ENCODE measurements at regions not wholly inside any gene's neighbourhood (a gene's known extent, or its start where the extent isn't known, plus 50 kb on each side); places are given as distances from the start of the nearest gene placed in this dataset.

GRCh38 chr21:38120984-38121855, 135.6 kb upstream of the KCNJ15 start:
- TF ChIP-seq, protein P1, sequence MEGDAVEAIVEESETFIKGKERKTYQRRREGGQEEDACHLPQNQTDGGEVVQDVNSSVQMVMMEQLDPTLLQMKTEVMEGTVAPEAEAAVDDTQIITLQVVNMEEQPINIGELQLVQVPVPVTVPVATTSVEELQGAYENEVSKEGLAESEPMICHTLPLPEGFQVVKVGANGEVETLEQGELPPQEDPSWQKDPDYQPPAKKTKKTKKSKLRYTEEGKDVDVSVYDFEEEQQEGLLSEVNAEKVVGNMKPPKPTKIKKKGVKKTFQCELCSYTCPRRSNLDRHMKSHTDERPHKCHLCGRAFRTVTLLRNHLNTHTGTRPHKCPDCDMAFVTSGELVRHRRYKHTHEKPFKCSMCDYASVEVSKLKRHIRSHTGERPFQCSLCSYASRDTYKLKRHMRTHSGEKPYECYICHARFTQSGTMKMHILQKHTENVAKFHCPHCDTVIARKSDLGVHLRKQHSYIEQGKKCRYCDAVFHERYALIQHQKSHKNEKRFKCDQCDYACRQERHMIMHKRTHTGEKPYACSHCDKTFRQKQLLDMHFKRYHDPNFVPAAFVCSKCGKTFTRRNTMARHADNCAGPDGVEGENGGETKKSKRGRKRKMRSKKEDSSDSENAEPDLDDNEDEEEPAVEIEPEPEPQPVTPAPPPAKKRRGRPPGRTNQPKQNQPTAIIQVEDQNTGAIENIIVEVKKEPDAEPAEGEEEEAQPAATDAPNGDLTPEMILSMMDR (IDR thresholded peaks at IDR 0.05; ENCODE audit: insufficient read depth, low read length, missing control alignments): no peak
- CTCF ChIA-PET: interaction anchor here (1.1 to 4.6 kb wide), 4 partner anchors 9 to 409 kb away, joined by 3 to 21 read pairs (median 4); no protein-coding TSS in a partner anchor
- no peak for DNase-seq (ENCODE audit: low read depth, low spot score)
- no peak overlapping the region for H3K4me3 ChIP-seq (ENCODE audit: low read depth, low read length)
- POLR2A ChIA-PET: no interaction called here

DNA sequence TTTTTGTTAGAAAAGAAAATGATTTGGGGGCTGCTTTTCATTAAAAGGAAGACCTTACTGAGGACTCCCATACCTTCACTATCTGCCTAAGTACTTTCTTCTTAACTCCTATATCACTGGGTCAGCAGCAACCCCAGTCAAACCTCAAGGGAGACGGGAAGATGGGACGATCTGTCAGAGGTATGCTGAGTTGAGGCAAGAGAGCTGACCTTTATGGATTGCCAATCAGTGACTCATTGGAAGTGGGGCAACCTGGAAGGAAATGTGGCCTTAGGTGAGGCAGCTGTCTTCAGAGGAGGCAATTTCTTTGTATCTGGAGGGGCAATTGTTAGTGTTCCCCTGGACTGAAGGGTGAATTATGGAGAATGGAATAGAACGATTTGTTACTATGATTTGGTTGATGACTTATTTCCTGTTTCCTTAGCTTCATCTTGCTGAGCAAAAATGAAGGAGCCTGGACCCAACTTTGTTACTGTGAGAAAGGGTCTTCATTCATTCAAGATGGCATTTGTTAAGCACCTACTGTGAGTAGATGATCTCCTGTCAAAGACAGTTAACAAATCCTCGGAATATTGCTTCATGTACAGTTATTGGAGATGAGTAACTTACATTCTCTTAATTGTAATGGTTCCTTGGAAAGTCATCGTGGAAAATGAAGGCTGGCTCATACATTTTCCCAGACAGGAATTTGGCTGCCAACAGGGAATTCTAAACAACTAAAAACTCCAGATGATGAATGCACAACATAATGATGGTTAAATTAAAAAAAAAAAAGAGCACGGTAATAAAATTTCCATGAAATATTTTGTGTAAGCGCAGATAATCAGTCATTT, 134.7 kb upstream of the KCNJ15 start:
- ChIA-PET CTCF (interaction anchor here (1.1 to 4.6 kb wide), 5 partner anchors 8 to 421 kb away, joined by 3 to 21 read pairs (median 5); no protein-coding TSS in a partner anchor), POLR2A (no interaction called here)
- no peak for DNase-seq (ENCODE audit: low read depth, low spot score)
- H3K4me3 ChIP-seq (ENCODE audit: low read depth, low read length): no peak overlapping the region
- TF ChIP-seq, protein P1 (IDR thresholded peaks at IDR 0.05; ENCODE audit: insufficient read depth, low read length, missing control alignments): no peak

DNA sequence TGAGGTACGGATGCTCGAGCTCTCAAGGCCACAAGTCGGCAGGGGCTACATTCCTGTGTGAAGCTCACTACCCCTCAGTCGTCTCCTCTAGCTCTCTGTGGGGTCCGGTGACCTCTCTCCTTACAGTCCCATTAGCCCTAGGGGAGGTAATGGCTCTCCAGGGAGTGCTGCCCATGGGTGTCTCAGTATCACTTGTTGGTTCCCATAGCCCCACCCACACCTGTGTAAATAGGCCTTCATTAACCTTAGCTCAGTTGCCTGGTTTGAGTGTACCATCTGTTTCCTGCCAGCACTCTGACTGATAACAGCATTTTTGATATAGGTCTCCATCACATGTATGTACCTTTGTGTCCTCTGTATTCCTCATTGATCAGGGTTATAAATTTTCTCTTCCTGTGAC, 133.2 kb upstream of the KCNJ15 start:
- TF ChIP-seq, protein P1 (IDR thresholded peaks at IDR 0.05; ENCODE audit: insufficient read depth, low read length, missing control alignments): no peak
- POLR2A ChIA-PET: no interaction called here
- H3K4me3 ChIP-seq (ENCODE audit: low read depth, low read length): no peak overlapping the region
- CTCF ChIA-PET: interaction anchor here (0.9 to 4.6 kb wide), 8 partner anchors 18 to 430 kb away, joined by 3 to 21 read pairs (median 8); no protein-coding TSS in a partner anchor
- DNase-seq (ENCODE audit: low read depth, low spot score): no peak

GRCh38 chr21:38126666-38127303, 130.0 kb upstream of the KCNJ15 start:
- no peak for DNase-seq (ENCODE audit: low read depth, low spot score)
- ChIA-PET POLR2A (no interaction called here), CTCF (interaction anchor here (0.6 to 5.0 kb wide), 39 partner anchors 9 to 456 kb away, joined by 3 to 48 read pairs (median 5); no protein-coding TSS in a partner anchor)
- TF ChIP-seq, protein P1 (IDR thresholded peaks at IDR 0.05; ENCODE audit: insufficient read depth, low read length, missing control alignments): peak; percentile 84
- H3K4me3 ChIP-seq (ENCODE audit: low read depth, low read length): no peak overlapping the region

DNA sequence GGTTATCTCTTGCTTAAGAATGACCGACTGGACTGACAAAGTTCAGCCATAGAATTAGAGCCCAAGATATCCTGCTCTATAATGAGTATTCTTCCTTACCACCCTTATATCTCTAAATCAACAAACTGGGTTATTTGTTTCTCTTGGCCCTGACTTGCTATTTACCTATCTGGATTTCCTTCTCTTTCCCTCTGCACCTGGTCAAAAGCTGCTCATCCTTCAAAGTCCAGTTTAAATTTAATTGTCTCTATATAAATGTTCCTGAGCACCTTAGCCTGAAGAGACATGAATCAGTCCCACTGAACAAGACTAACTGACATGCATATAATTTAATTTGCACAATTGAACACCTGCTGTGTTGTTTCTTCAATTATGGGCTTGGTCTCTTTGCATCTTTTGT, 127.1 kb upstream of the KCNJ15 start:
- H3K4me3 ChIP-seq (ENCODE audit: low read depth, low read length): no peak overlapping the region
- POLR2A ChIA-PET: no interaction called here
- CTCF ChIA-PET: interaction anchor here (1.2 to 5.0 kb wide), 5 partner anchors 8 to 454 kb away, joined by 3 to 48 read pairs (median 8); no protein-coding TSS in a partner anchor
- DNase-seq (ENCODE audit: low read depth, low spot score): no peak
- TF ChIP-seq, protein P1 (IDR thresholded peaks at IDR 0.05; ENCODE audit: insufficient read depth, low read length, missing control alignments): no peak
